ENCODE measurements at regions not wholly inside any gene's neighbourhood (a gene's known extent, or its start where the extent isn't known, plus 50 kb on each side); places are given as distances from the start of the nearest gene placed in this dataset.
"Not testable (repeated sequence)": the region's sequence is repeated elsewhere in the genome, so short reads cannot be mapped to it uniquely, and the experiment has no call there.

- peak overlapping the region; percentile 75 for H3K27ac ChIP-seq
- no peak for TF ChIP-seq CTCF (conservative IDR thresholded peaks at IDR 0.05)
Measured at GRCh38 chr17:72467841-72468653, 347.2 kb downstream of the SOX9 start.

GRCh38 chr17:72468841-72469240, 348.0 kb downstream of the SOX9 start:
- peak overlapping the region; percentile 75 for H3K27ac ChIP-seq
- TF ChIP-seq CTCF (conservative IDR thresholded peaks at IDR 0.05) = no peak

GRCh38 chr17:72470121-72470705, 349.4 kb downstream of the SOX9 start:
- no peak for TF ChIP-seq CTCF (conservative IDR thresholded peaks at IDR 0.05)
- H3K27ac ChIP-seq = no peak overlapping the region

GRCh38 chr17:72470734-72471133, 349.9 kb downstream of the SOX9 start:
- TF ChIP-seq CTCF (conservative IDR thresholded peaks at IDR 0.05) = no peak
- H3K27ac ChIP-seq = no peak overlapping the region

GRCh38 chr17:72471296-72471695, 350.5 kb downstream of the SOX9 start:
- TF ChIP-seq CTCF (conservative IDR thresholded peaks at IDR 0.05) = no peak
- H3K27ac ChIP-seq = no peak overlapping the region

- no peak for TF ChIP-seq CTCF (conservative IDR thresholded peaks at IDR 0.05)
- H3K27ac ChIP-seq = no peak overlapping the region
Measured at GRCh38 chr17:72472106-72472505, 351.3 kb downstream of the SOX9 start.

GRCh38 chr17:72472853-72473390, 352.1 kb downstream of the SOX9 start:
- H3K27ac ChIP-seq = not testable (repeated sequence)

GRCh38 chr17:72474243-72474642, 353.4 kb downstream of the SOX9 start:
- H3K27ac ChIP-seq = no peak overlapping the region
- TF ChIP-seq CTCF (conservative IDR thresholded peaks at IDR 0.05) = no peak
